IMR-90 (cell line): ENCODE measurements at regions not wholly inside any gene's neighbourhood (a gene's known extent, or its start where the extent isn't known, plus 50 kb on each side); places are given as distances from the start of the nearest gene placed in this dataset.

Experiments
- ATAC-seq: fragments of 200-7000 bp; cut with Tn5 transposase; 2 replicates; pipeline ENCODE4 v1.9.1; 2020; ENCODE audit warnings: low read depth, mild to moderate bottlenecking, moderate library complexity
- BruUV-seq: library from RNA; stranded (reverse); fragments of 400-500 nt; replicated peaks from 2 replicates; lab custom pipeline; 2021; lab: Mats Ljungman, UMichigan
- CTCF ChIA-PET: fragments of 300-600 bp; formaldehyde crosslinking; extraction: SDS; loops from one replicate; lab custom pipeline; 2021; ENCODE audit warnings: antibody characterized with exemption; lab: Yijun Ruan, JAX
- POLR2A ChIA-PET: fragments of 300-600 bp; sonication (Branson Sonifier 250); formaldehyde crosslinking; loops from one replicate; lab custom pipeline; 2022; ENCODE audit warnings: antibody characterized with exemption; ENCODE audit not compliant: unreplicated experiment; lab: Charles Lee
- DNase-seq: peaks from one replicate; pipeline ENCODE4 v3.0.0; 2013
- H2AFZ ChIP-seq: replicated peaks from 2 replicates; pipeline ENCODE3; 2013; ENCODE audit warnings: low read length, mild to moderate bottlenecking; ENCODE audit not compliant: poor library complexity
- H2AK5ac ChIP-seq: 2 replicates; pipeline ENCODE4 v1.6.1; 2013; ENCODE audit warnings: low read depth, low read length, inconsistent platforms
- H2AK9ac ChIP-seq: replicated peaks from 2 replicates; pipeline ENCODE3; 2013; ENCODE audit warnings: mild to moderate bottlenecking, low read depth, low read length, moderate library complexity; ENCODE audit not compliant: poor library complexity
- H2BK120ac ChIP-seq: 2 replicates; pipeline ENCODE4 v1.6.1; 2013; ENCODE audit warnings: low read depth, low read length, inconsistent platforms
- H2BK15ac ChIP-seq: 3 replicates; pipeline ENCODE4 v1.6.1; 2013; ENCODE audit warnings: low read depth, low read length, inconsistent platforms
- H2BK20ac ChIP-seq: 2 replicates; pipeline ENCODE4 v1.6.1; 2013; ENCODE audit warnings: low read depth, mild to moderate bottlenecking, inconsistent platforms, low read length, moderate library complexity
- H2BK5ac ChIP-seq: 2 replicates; pipeline ENCODE4 v1.6.1; 2013; ENCODE audit warnings: mild to moderate bottlenecking, low read depth, low read length, inconsistent platforms; ENCODE audit not compliant: poor library complexity, severe bottlenecking
- H3K14ac ChIP-seq: replicated peaks from 2 replicates; pipeline ENCODE4 v1.6.1; 2013; ENCODE audit warnings: low read depth, low read length, inconsistent platforms
- H3K18ac ChIP-seq: 2 replicates; pipeline ENCODE4 v1.6.1; 2013; ENCODE audit warnings: low read depth, low read length, control low read depth
- H3K23ac ChIP-seq: 2 replicates; pipeline ENCODE4 v1.6.1; 2013; ENCODE audit warnings: low read depth, low read length, inconsistent platforms
- H3K27ac ChIP-seq: 2 replicates; pipeline ENCODE4 v1.5.1; 2013; ENCODE audit warnings: mild to moderate bottlenecking, control low read depth, low read length; ENCODE audit not compliant: insufficient read depth
- H3K27me3 ChIP-seq: 2 replicates; pipeline ENCODE4 v1.6.1; 2013; ENCODE audit warnings: low read length; ENCODE audit not compliant: control insufficient read depth, insufficient read depth
- H3K36me3 ChIP-seq: 2 replicates; pipeline ENCODE4 v1.6.1; 2013; ENCODE audit warnings: low read length, mixed read lengths; ENCODE audit not compliant: control insufficient read depth, insufficient read depth
- H3K4ac ChIP-seq: 2 replicates; pipeline ENCODE4 v1.6.1; 2013; ENCODE audit warnings: low read depth, low read length, inconsistent platforms
- H3K4me1 ChIP-seq: 2 replicates; pipeline ENCODE4 v1.6.1; 2013; ENCODE audit warnings: low read length, mixed read lengths; ENCODE audit not compliant: control insufficient read depth, insufficient read depth
- H3K4me2 ChIP-seq: 2 replicates; pipeline ENCODE4 v1.6.1; 2013; ENCODE audit warnings: low read depth, mild to moderate bottlenecking, control low read depth, low read length, moderate library complexity
- H3K4me3 ChIP-seq: 2 replicates; pipeline ENCODE4 v1.5.1; 2013; ENCODE audit warnings: low read depth, mild to moderate bottlenecking, control low read depth, low read length, moderate library complexity; ENCODE audit not compliant: insufficient read depth
- H3K56ac ChIP-seq: 2 replicates; pipeline ENCODE4 v1.6.1; 2013; ENCODE audit warnings: low read length, inconsistent platforms; ENCODE audit not compliant: insufficient read depth; ENCODE audit errors: extremely low read depth
- H3K79me1 ChIP-seq, 2 experiments: 2 replicates each; pipeline ENCODE4 v1.6.1; 2013; ENCODE audit warnings: low read length in 2 of 2, inconsistent platforms in 1 of 2, low read depth in 1 of 2
- H3K9ac ChIP-seq: 2 replicates; pipeline ENCODE4 v1.6.1; 2013; ENCODE audit warnings: low read depth, low read length, control low read depth
- H3K9me1 ChIP-seq: 2 replicates; pipeline ENCODE4 v1.6.1; 2013; ENCODE audit warnings: low read length, inconsistent platforms; ENCODE audit not compliant: insufficient read depth
- H3K9me3 ChIP-seq: 2 replicates; pipeline ENCODE4 v1.6.1; 2013; ENCODE audit warnings: low read length; ENCODE audit not compliant: control insufficient read depth, insufficient read depth
- H4K20me1 ChIP-seq: 2 replicates; pipeline ENCODE4 v1.6.1; 2013; ENCODE audit warnings: low read length, inconsistent platforms; ENCODE audit not compliant: insufficient read depth
- H4K5ac ChIP-seq: 2 replicates; pipeline ENCODE4 v1.6.1; 2013; ENCODE audit warnings: mild to moderate bottlenecking, low read depth, low read length, control low read depth
- H4K8ac ChIP-seq, 2 experiments: 2 replicates each; pipeline ENCODE4 v1.6.1; 2013; ENCODE audit warnings: low read depth in 2 of 2, low read length in 2 of 2, control low read depth in 1 of 2, inconsistent platforms in 1 of 2
- H4K91ac ChIP-seq: 2 replicates; pipeline ENCODE4 v1.6.1; 2013; ENCODE audit warnings: low read depth, low read length, inconsistent platforms; ENCODE audit not compliant: insufficient read depth
- BHLHE40 ChIP-seq: fragments of 150-350 bp; IDR thresholded peaks from 2 replicates; pipeline ENCODE4 v1.6.1; 2016; ENCODE audit warnings: mild to moderate bottlenecking, low read depth, low read length
- CEBPB ChIP-seq: IDR thresholded peaks from 2 replicates; pipeline ENCODE4 v1.6.1; 2012; ENCODE audit warnings: low read depth, low read length, improper control_type of control experiment
- CHD1 ChIP-seq: IDR thresholded peaks from 2 replicates; pipeline ENCODE4 v1.6.1; 2012; ENCODE audit warnings: low read depth, low read length, improper control_type of control experiment
- MAFK ChIP-seq: IDR thresholded peaks from 2 replicates; pipeline ENCODE4 v1.6.1; 2012; ENCODE audit warnings: low read depth, low read length, improper control_type of control experiment
- MAZ ChIP-seq: IDR thresholded peaks from 2 replicates; pipeline ENCODE4 v1.6.1; 2012; ENCODE audit warnings: low read depth, mild to moderate bottlenecking, low read length, improper control_type of control experiment, moderate library complexity, borderline replicate concordance
- MXI1 ChIP-seq: IDR thresholded peaks from 2 replicates; pipeline ENCODE4 v1.6.1; 2012; ENCODE audit warnings: low read depth, mild to moderate bottlenecking, low read length, moderate library complexity, borderline replicate concordance
- NFE2L2 ChIP-seq: fragments of 150-350 bp; IDR thresholded peaks from 2 replicates; pipeline ENCODE4 v1.6.1; 2016; ENCODE audit warnings: low read depth, mild to moderate bottlenecking, low read length
- POLR2A ChIP-seq: IDR thresholded peaks from 2 replicates; pipeline ENCODE4 v1.6.1; 2012; ENCODE audit warnings: mild to moderate bottlenecking, low read depth, low read length
- RAD21 ChIP-seq: IDR thresholded peaks from 2 replicates; pipeline ENCODE4 v1.6.1; 2012; ENCODE audit warnings: low read length, improper control_type of control experiment
- RCOR1 ChIP-seq: IDR thresholded peaks from 2 replicates; pipeline ENCODE4 v1.6.1; 2012; ENCODE audit warnings: mild to moderate bottlenecking, low read length, improper control_type of control experiment; ENCODE audit not compliant: insufficient replicate concordance
- RFX5 ChIP-seq: IDR thresholded peaks from 2 replicates; pipeline ENCODE4 v1.8.0; 2012; ENCODE audit warnings: low read depth, mild to moderate bottlenecking, low read length, moderate library complexity
- SMC3 ChIP-seq: fragments of 150-350 bp; IDR thresholded peaks from 2 replicates; pipeline ENCODE4 v1.6.1; 2016; ENCODE audit warnings: low read depth, mild to moderate bottlenecking, antibody characterized with exemption, low read length, moderate library complexity
- WGBS, 2 experiments: methylation state at CpG; one replicate each; pipeline versions ENCODE4 v1.1.5 to v1.1.7; 2013; ENCODE audit warnings: missing lambda C conversion rate in 2 of 2; ENCODE audit not compliant: insufficient read length in 1 of 2; ENCODE audit errors: extremely low coverage in 2 of 2; 5-methylcytosine and 5-hydroxymethylcytosine counted together
- dilution Hi-C: fragments of 300-500 bp; cut with HindIII; formaldehyde crosslinking; loops from one replicate; pipeline ENCODE4 v1.14.3; 2018; ENCODE audit warnings: low sequenced_read_pairs; ENCODE audit not compliant: unreplicated experiment
- in situ Hi-C: fragments of 300-500 bp; cut with MboI; formaldehyde crosslinking; loops from 3 replicates; pipeline ENCODE4 v1.14.3; 2019; ENCODE audit warnings: low sequenced_read_pairs, inconsistent platforms, mixed read lengths
- intact Hi-C: fragments of 100-400 bp; cut with micrococcal nuclease; formaldehyde crosslinking; loops from 2 replicates; pipeline ENCODE4 v1.10.0; 2022
- TF ChIP-seq, protein P1 (sequence below): fragments of 150-350 bp; IDR thresholded peaks from 2 replicates; pipeline ENCODE4 v1.6.1; 2017; ENCODE audit warnings: mild to moderate bottlenecking, antibody characterized with exemption, low read length, low read depth
- TF ChIP-seq, protein P2 (sequence below): fragments of 150-350 bp; IDR thresholded peaks from 2 replicates; pipeline ENCODE4 v1.6.1; 2016; ENCODE audit warnings: low read depth, mild to moderate bottlenecking, low read length, moderate library complexity, borderline replicate concordance
- TF ChIP-seq, protein P3 (sequence below): conservative IDR thresholded peaks from 2 replicates; pipeline ENCODE4 v1.5.1; 2012; ENCODE audit warnings: mild to moderate bottlenecking, low read depth, low read length, improper control_type of control experiment

DNA sequence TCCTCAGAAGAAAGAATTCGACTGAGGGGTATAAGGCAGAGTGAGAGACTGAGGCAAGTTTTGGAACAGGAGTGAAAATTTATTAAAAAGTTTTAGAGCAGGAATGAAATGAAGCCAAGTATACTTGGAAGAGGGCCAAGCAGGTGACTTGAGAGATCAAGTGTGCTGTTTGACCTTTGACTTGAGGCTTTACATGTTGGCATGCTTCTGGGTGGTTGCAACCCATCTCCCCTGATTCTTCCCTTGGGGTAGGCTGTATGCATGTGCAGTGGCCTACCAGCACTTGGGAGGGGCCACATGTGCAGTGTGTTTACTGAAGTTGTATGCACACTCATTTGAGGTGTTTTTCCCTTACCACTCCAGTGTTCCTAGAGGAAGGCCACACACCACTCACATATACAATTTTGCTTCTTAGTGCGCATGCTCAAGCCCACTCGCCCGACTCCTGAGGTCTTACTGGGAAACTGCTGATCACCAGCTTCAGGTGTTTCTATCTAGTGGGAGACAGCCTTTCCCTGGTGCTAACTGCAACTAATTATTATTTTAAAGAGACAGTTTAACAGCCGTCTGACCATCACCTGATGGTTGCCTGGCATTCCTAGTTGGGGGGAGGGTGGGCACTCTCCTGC is 61.5 kb upstream of the CADPS start:
- Histone ChIP-seq H2AK5ac (no peak overlapping the region), H2BK120ac (no peak overlapping the region), H2BK5ac (no peak overlapping the region), H4K91ac (no peak overlapping the region), H3K27me3 (no peaks in the 10 kb centered on the region), H3K27ac (no peak overlapping the region), H3K4me2 (no peak overlapping the region), H3K4ac (no peak overlapping the region), H2AK9ac (no peak overlapping the region), H3K4me1 (no peaks in the 10 kb centered on the region), H4K20me1 (no peaks in the 10 kb centered on the region), H4K8ac (no peak overlapping the region), H3K36me3 (no peaks in the 10 kb centered on the region), H2BK20ac (no peak overlapping the region), H2AFZ (no peak overlapping the region), H3K9me3 (peaks cover 9% of the 10 kb centered on the region), H3K9me1 (no peaks in the 10 kb centered on the region), H3K56ac (no peak overlapping the region), H3K79me1 (no peaks in the 10 kb centered on the region), H4K5ac (no peak overlapping the region), H3K4me3 (no peak overlapping the region), H3K14ac (no peak overlapping the region), H3K23ac (no peak overlapping the region), H3K9ac (no peak overlapping the region), H2BK15ac (no peak overlapping the region), H3K18ac (no peak overlapping the region)
- TF ChIP-seq SMC3: no peak
- TF ChIP-seq, protein P1, sequence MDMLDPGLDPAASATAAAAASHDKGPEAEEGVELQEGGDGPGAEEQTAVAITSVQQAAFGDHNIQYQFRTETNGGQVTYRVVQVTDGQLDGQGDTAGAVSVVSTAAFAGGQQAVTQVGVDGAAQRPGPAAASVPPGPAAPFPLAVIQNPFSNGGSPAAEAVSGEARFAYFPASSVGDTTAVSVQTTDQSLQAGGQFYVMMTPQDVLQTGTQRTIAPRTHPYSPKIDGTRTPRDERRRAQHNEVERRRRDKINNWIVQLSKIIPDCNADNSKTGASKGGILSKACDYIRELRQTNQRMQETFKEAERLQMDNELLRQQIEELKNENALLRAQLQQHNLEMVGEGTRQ: no peak
- TF ChIP-seq, protein P2, sequence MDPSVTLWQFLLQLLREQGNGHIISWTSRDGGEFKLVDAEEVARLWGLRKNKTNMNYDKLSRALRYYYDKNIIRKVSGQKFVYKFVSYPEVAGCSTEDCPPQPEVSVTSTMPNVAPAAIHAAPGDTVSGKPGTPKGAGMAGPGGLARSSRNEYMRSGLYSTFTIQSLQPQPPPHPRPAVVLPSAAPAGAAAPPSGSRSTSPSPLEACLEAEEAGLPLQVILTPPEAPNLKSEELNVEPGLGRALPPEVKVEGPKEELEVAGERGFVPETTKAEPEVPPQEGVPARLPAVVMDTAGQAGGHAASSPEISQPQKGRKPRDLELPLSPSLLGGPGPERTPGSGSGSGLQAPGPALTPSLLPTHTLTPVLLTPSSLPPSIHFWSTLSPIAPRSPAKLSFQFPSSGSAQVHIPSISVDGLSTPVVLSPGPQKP: no peak
- no peak for TF ChIP-seq MAFK
- no peak for TF ChIP-seq MXI1
- no peak for TF ChIP-seq MAZ
- TF ChIP-seq NFE2L2: no peak
- no peak for TF ChIP-seq RCOR1
- no peak for TF ChIP-seq CEBPB
- TF ChIP-seq BHLHE40: no peak
- TF ChIP-seq RFX5: no peak
- no peak for TF ChIP-seq POLR2A
- TF ChIP-seq RAD21: no peak
- TF ChIP-seq, protein P3, sequence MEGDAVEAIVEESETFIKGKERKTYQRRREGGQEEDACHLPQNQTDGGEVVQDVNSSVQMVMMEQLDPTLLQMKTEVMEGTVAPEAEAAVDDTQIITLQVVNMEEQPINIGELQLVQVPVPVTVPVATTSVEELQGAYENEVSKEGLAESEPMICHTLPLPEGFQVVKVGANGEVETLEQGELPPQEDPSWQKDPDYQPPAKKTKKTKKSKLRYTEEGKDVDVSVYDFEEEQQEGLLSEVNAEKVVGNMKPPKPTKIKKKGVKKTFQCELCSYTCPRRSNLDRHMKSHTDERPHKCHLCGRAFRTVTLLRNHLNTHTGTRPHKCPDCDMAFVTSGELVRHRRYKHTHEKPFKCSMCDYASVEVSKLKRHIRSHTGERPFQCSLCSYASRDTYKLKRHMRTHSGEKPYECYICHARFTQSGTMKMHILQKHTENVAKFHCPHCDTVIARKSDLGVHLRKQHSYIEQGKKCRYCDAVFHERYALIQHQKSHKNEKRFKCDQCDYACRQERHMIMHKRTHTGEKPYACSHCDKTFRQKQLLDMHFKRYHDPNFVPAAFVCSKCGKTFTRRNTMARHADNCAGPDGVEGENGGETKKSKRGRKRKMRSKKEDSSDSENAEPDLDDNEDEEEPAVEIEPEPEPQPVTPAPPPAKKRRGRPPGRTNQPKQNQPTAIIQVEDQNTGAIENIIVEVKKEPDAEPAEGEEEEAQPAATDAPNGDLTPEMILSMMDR: no peak
- TF ChIP-seq CHD1: no peak
- ATAC-seq (no peak), DNase-seq (no peak)
- BruUV-seq: no TSS peak
- ChIA-PET CTCF (no interaction called here), POLR2A (no interaction called here)
- intact Hi-C loops (no loop called here), in situ Hi-C loops (no loop called here), dilution Hi-C loops (no loop called here)
- WGBS, 2 experiments: no CpG with 5 or more reads among the region's 5 CpGs
